WI38 (cell line): ENCODE measurements at regions not wholly inside any gene's neighbourhood (a gene's known extent, or its start where the extent isn't known, plus 50 kb on each side); places are given as distances from the start of the nearest gene placed in this dataset.
"Not testable (repeated sequence)": the region's sequence is repeated elsewhere in the genome, so short reads cannot be mapped to it uniquely, and the experiment has no call there.

Experiments
- H3K4me3 ChIP-seq: 2 replicates; pipeline ENCODE4 v1.5.1; 2011; ENCODE audit warnings: low read depth, mild to moderate bottlenecking, control low read depth, low read length
- CTCF ChIP-seq: IDR thresholded peaks from 2 replicates; pipeline ENCODE4 v1.5.1; 2012; ENCODE audit warnings: low read depth, mild to moderate bottlenecking, control low read depth, low read length

- no peak overlapping the region for H3K4me3 ChIP-seq
- TF ChIP-seq CTCF = no peak
Observed at GRCh38 chr10:64896582-64896981, 1375.4 kb downstream of the REEP3 start.

- not testable (repeated sequence) for H3K4me3 ChIP-seq
Observed at GRCh38 chr10:64906311-64906710, 1385.1 kb downstream of the REEP3 start.

- not testable (repeated sequence) for H3K4me3 ChIP-seq
Observed at GRCh38 chr10:64924306-64924705, 1403.1 kb downstream of the REEP3 start.

- no peak overlapping the region for H3K4me3 ChIP-seq
- TF ChIP-seq CTCF = no peak
Observed at GRCh38 chr10:64952042-64952441, 1430.8 kb downstream of the REEP3 start.

- TF ChIP-seq CTCF = no peak
Observed at GRCh38 chr10:64956441-64956840, 1435.2 kb downstream of the REEP3 start.

GRCh38 chr10:64959116-64959515 is 1437.9 kb downstream of the REEP3 start:
- H3K4me3 ChIP-seq = no peak overlapping the region
- no peak for TF ChIP-seq CTCF

More at GRCh38 chr10:64956441-64956840, 1435.2 kb downstream of the REEP3 start:
- no peak overlapping the region for H3K4me3 ChIP-seq

GRCh38 chr10:64959883-64960282 is 1438.7 kb downstream of the REEP3 start:
- no peak for TF ChIP-seq CTCF

GRCh38 chr10:64973391-64973790 is 1452.2 kb downstream of the REEP3 start:
- no peak overlapping the region for H3K4me3 ChIP-seq
- TF ChIP-seq CTCF = no peak

More at GRCh38 chr10:64959883-64960282, 1438.7 kb downstream of the REEP3 start:
- H3K4me3 ChIP-seq = no peak overlapping the region

- TF ChIP-seq CTCF = no peak
- no peak overlapping the region for H3K4me3 ChIP-seq
Observed at GRCh38 chr10:64976150-64976549, 1454.9 kb downstream of the REEP3 start.
